ENCODE measurements at regions not wholly inside any gene's neighbourhood (a gene's known extent, or its start where the extent isn't known, plus 50 kb on each side); places are given as distances from the start of the nearest gene placed in this dataset.

DNA sequence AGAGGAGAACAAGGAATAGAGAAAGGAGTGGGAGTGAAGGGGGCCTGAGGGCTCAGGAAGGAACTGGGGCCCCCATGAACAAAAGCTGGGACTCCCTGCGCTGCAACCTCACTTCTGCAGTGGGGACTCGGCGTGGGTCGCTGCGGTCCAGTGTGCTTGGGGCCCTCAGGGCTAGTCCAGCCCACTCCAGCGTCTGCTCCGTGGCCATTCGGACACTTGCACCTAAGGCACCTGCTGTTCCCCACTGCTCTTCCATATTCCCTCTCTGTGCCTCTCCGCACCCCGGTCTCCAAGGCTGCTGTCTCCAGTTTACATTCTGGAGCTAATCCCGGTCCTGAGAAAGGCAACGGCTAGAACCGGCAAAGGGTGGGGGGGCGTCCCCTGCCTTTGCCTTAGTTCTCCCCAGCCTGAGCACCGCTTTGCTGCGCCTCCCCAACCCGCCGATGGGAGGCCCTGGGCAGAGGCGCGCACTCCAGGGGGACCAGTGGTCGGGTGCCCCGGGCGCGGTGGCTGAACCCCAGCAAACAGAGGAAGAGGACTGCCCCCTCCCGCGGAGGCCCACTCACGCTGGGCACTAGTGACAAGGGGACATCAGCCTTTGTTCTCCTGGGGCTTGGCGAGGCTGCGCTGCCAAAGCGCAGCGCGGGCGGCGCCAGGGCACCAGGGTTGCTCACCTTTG is 327.7 kb upstream of the F9 start:
- Histone ChIP-seq H3K4me3 (ENCODE audit: low read depth, low read length, poor library complexity, severe bottlenecking) (no peak overlapping the region), H3K4me1 (ENCODE audit: insufficient read depth, low read length, poor library complexity, severe bottlenecking) (no peaks in the 10 kb centered on the region), H2AFZ (ENCODE audit: low read length) (no peak overlapping the region), H3K36me3 (ENCODE audit: insufficient read depth, low read length) (no peaks in the 10 kb centered on the region), H3K79me2 (ENCODE audit: insufficient read depth, low read depth, low read length) (no peaks in the 10 kb centered on the region), H3K4me2 (ENCODE audit: low read length) (no peak overlapping the region), H4K20me1 (ENCODE audit: insufficient read depth, low read length) (no peaks in the 10 kb centered on the region), H3K9me2 (ENCODE audit: insufficient read depth, low read length) (no peaks in the 10 kb centered on the region), H3K9me3 (ENCODE audit: low read length) (no peaks in the 10 kb centered on the region), H3K27ac (ENCODE audit: low read depth, low read length, poor library complexity, severe bottlenecking) (no peak overlapping the region)
- no TSS peak for BruUV-seq (replicated peaks)
- no peak for DNase-seq (ENCODE audit: low spot score)
- CTCF ChIA-PET (ENCODE audit: unreplicated experiment), result no interaction called here
- no peak for TF ChIP-seq EZH2phosphoT487 (IDR thresholded peaks at IDR 0.05; ENCODE audit: borderline replicate concordance, low read depth, low read length)
- TF ChIP-seq, protein P1, sequence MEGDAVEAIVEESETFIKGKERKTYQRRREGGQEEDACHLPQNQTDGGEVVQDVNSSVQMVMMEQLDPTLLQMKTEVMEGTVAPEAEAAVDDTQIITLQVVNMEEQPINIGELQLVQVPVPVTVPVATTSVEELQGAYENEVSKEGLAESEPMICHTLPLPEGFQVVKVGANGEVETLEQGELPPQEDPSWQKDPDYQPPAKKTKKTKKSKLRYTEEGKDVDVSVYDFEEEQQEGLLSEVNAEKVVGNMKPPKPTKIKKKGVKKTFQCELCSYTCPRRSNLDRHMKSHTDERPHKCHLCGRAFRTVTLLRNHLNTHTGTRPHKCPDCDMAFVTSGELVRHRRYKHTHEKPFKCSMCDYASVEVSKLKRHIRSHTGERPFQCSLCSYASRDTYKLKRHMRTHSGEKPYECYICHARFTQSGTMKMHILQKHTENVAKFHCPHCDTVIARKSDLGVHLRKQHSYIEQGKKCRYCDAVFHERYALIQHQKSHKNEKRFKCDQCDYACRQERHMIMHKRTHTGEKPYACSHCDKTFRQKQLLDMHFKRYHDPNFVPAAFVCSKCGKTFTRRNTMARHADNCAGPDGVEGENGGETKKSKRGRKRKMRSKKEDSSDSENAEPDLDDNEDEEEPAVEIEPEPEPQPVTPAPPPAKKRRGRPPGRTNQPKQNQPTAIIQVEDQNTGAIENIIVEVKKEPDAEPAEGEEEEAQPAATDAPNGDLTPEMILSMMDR (conservative IDR thresholded peaks at IDR 0.05; ENCODE audit: low read length), result no peak
- POLR2A ChIA-PET, result no interaction called here
- intact Hi-C loops (cut with micrococcal nuclease; ENCODE audit: unreplicated experiment), result no loop called here

DNA sequence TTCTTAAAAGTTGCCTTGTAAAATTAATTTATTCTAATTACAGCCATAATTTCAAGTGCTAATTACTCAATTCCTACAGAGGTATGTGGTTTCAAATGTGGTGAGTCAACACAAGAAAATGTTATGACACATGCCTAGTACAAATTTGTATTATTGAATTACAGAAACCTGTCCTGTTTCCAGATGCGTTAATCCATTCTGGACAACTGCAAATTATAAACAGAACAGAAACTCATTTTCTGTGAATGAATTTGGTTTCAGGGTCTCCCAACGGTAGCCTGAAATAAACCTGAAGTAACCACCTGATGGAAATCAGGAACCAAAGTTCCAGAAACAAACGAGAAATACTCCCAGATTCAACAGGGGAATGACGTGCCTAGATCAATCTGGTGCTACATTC is 328.6 kb upstream of the F9 start:
- POLR2A ChIA-PET, result no interaction called here
- no peak for DNase-seq (ENCODE audit: low spot score)
- no peak overlapping the region for H3K4me2 ChIP-seq (ENCODE audit: low read length)
- BruUV-seq (replicated peaks), result no TSS peak
- H3K4me1 ChIP-seq (ENCODE audit: insufficient read depth, low read length, poor library complexity, severe bottlenecking), result no peaks in the 10 kb centered on the region
- TF ChIP-seq EZH2phosphoT487 (IDR thresholded peaks at IDR 0.05; ENCODE audit: borderline replicate concordance, low read depth, low read length), result no peak
- TF ChIP-seq, protein P1 (conservative IDR thresholded peaks at IDR 0.05; ENCODE audit: low read length), result no peak
- CTCF ChIA-PET (ENCODE audit: unreplicated experiment), result no interaction called here
- no peak overlapping the region for H3K4me3 ChIP-seq (ENCODE audit: low read depth, low read length, poor library complexity, severe bottlenecking)
- no peak overlapping the region for H3K27ac ChIP-seq (ENCODE audit: low read depth, low read length, poor library complexity, severe bottlenecking)
- no peaks in the 10 kb centered on the region for H3K79me2 ChIP-seq (ENCODE audit: insufficient read depth, low read depth, low read length)
- H2AFZ ChIP-seq (ENCODE audit: low read length), result no peak overlapping the region
- H3K9me3 ChIP-seq (ENCODE audit: low read length), result no peaks in the 10 kb centered on the region
- H3K9me2 ChIP-seq (ENCODE audit: insufficient read depth, low read length), result no peaks in the 10 kb centered on the region
- H3K36me3 ChIP-seq (ENCODE audit: insufficient read depth, low read length), result no peaks in the 10 kb centered on the region
- intact Hi-C loops (cut with micrococcal nuclease; ENCODE audit: unreplicated experiment), result no loop called here
- H4K20me1 ChIP-seq (ENCODE audit: insufficient read depth, low read length), result no peaks in the 10 kb centered on the region

DNA sequence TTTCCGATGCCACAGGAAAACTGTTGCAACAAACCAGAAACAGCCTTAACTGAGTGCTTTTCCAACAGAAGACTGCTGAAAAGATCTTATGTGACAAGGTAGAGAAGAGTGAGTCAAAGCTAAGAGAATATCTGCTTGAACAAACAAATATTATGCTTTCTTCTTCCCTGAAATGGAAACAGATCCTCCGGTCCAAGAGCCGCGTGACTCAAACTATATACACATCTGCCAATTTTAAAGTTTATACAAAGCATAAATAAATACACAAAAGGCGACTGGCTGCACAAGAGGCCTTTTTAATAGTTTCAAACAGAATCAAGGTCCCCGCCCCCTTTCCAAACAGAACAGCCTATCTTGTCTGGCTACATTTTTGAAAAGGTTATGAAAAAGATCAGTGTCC is 329.7 kb upstream of the F9 start:
- Histone ChIP-seq H3K9me2 (ENCODE audit: insufficient read depth, low read length) (no peaks in the 10 kb centered on the region), H3K27ac (ENCODE audit: low read depth, low read length, poor library complexity, severe bottlenecking) (no peak overlapping the region), H3K9me3 (ENCODE audit: low read length) (no peaks in the 10 kb centered on the region), H3K36me3 (ENCODE audit: insufficient read depth, low read length) (no peaks in the 10 kb centered on the region), H2AFZ (ENCODE audit: low read length) (no peak overlapping the region), H4K20me1 (ENCODE audit: insufficient read depth, low read length) (no peaks in the 10 kb centered on the region), H3K79me2 (ENCODE audit: insufficient read depth, low read depth, low read length) (no peaks in the 10 kb centered on the region), H3K4me2 (ENCODE audit: low read length) (no peak overlapping the region), H3K4me1 (ENCODE audit: insufficient read depth, low read length, poor library complexity, severe bottlenecking) (no peaks in the 10 kb centered on the region), H3K4me3 (ENCODE audit: low read depth, low read length, poor library complexity, severe bottlenecking) (no peak overlapping the region)
- POLR2A ChIA-PET, result no interaction called here
- no TSS peak for BruUV-seq (replicated peaks)
- TF ChIP-seq, protein P1 (conservative IDR thresholded peaks at IDR 0.05; ENCODE audit: low read length), result no peak
- no peak for TF ChIP-seq EZH2phosphoT487 (IDR thresholded peaks at IDR 0.05; ENCODE audit: borderline replicate concordance, low read depth, low read length)
- DNase-seq (ENCODE audit: low spot score), result no peak
- intact Hi-C loops (cut with micrococcal nuclease; ENCODE audit: unreplicated experiment), result no loop called here
- CTCF ChIA-PET (ENCODE audit: unreplicated experiment), result no interaction called here
